ENCODE measurements at regions not wholly inside any gene's neighbourhood (a gene's known extent, or its start where the extent isn't known, plus 50 kb on each side); places are given as distances from the start of the nearest gene placed in this dataset.
"Not testable (repeated sequence)": the region's sequence is repeated elsewhere in the genome, so short reads cannot be mapped to it uniquely, and the experiment has no call there.

DNA sequence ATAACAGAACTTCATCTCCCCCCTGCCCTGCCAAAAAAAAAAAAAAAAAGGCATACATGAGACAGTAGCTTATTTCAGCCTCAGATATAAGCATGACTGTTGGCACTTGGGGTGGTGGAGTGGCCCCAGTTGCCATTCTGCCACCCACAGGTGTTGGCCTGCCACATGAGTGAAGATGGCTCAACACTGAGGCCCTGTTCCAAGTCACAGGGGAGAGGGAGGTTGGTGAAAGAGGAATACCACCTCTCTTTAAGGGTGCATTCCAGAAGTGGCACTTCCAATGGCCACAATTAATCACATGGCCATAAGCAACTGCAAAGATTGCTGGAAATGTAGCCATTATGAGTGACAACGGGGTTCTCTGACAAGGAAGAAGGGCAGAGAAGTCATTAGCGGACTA is 61.9 kb upstream of the JARID2 start:
- no peak for DNase-seq (ENCODE audit: low read depth)

DNA sequence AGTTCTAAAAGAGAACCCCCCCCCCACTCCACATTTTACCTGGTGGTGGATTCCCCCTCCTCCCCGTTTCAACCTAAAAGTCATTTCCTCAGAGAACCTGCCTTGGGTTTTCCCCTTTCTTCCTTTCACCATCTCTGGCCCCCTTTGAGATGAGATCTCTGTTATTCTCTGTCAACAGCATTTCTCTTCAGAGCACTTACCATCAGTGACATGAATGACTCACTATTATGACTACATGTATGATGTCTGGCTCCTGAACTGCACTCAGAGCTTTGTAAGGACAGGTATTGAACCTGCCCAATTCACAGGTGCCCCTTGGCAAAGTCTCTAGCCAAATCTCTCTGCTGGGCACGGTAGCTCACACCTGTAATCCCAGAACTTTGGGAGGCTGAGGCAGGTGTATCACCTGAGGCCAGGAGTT is 61.4 kb upstream of the JARID2 start:
- no peak for DNase-seq (ENCODE audit: low read depth)

DNA sequence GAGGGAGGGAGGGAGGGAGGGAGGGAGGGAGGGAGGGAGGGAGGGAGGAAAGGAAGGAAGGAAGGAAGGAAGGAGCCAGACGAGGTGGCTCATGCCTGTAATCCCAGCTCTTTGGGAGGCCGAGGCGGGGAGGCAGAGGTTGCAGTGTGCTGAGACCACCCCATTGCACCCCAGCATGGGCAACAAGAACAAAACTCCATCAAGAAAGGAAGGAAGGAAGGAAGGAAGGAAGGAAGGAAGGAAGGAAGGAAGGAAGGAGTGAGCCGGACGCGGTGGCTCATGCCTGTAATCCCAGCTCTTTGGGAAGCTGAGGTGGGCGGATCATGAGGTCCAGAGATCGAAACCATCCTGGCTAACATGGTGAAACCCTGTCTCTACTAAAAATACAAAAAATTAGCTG is 60.8 kb upstream of the JARID2 start:
- DNase-seq (ENCODE audit: low read depth): not testable (repeated sequence)

DNA sequence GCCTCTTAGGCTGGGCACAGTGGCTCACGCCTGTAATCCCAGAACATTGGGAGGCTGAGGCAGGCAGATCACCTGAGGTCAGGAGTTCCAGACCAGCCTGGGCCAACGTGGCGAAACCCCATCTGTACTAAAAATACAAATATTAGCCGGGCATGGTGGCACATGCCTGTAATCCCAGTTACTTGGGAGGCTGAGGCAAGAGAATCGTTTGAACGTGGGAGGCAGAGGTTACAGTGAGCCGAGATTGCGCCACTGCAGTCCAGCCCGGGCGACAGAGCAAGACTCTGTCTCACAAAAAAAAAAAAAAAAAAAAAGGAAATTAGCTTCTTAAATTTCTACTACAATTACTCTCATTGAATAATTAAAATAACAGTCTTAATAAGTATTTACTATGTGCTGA is 52.4 kb upstream of the JARID2 start:
- DNase-seq (ENCODE audit: low read depth): not testable (repeated sequence)

GRCh38 chr6:15194453-15194852 is 51.4 kb upstream of the JARID2 start:
- no peak for DNase-seq (ENCODE audit: low read depth)
